T-helper 2 cell (primary cell): ENCODE measurements at regions not wholly inside any gene's neighbourhood (a gene's known extent, or its start where the extent isn't known, plus 50 kb on each side); places are given as distances from the start of the nearest gene placed in this dataset.

Experiments
- DNase-seq, 5 experiments: peaks; one replicate each; pipeline versions ENCODE4 v3.0.0 to v3.0.0-alpha.2; 2012 to 2022

DNA sequence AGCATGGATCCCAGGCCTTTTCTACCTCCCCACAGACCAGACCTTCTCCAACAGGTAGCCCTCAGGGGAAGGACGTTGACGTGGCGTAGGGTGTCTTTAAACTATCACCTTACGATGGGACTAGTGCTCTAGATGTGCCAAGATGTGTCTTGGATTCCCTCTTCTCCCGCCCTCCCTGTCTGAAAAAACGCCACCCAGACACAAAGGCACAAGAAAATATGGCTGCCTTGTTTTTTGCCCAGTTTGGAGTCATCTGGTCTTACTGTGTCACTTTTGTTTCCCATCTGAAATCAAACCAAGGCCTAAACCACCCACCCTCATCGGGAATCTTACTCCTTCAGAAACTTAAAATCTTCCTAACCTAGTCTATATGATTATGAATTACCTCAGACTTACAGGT lies 235.4 kb downstream of the OR13H1 start:
- no peak for DNase-seq

DNA sequence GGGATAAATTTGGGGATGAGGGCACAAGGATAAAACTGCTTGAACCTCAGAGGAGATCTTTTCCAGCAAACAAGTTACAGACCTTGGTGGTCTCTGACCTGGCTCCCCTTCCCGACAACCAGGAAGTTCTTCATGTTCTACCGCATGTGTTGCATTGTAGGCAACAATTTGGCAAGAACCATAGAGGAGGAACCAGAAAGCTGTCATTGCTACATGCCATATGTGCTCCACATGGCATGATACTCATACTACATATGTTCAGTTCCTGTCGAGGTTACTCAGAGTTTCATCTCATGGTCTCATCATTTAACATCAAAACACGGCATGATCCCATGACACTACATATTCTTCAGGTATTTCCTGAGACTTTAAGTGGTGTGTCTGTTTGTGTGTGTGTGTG lies 235.9 kb downstream of the OR13H1 start:
- DNase-seq, result no peak

- DNase-seq, result no peak
Observed at GRCh38 chrX:131782646-131783045, 238.8 kb downstream of the OR13H1 start.

DNA sequence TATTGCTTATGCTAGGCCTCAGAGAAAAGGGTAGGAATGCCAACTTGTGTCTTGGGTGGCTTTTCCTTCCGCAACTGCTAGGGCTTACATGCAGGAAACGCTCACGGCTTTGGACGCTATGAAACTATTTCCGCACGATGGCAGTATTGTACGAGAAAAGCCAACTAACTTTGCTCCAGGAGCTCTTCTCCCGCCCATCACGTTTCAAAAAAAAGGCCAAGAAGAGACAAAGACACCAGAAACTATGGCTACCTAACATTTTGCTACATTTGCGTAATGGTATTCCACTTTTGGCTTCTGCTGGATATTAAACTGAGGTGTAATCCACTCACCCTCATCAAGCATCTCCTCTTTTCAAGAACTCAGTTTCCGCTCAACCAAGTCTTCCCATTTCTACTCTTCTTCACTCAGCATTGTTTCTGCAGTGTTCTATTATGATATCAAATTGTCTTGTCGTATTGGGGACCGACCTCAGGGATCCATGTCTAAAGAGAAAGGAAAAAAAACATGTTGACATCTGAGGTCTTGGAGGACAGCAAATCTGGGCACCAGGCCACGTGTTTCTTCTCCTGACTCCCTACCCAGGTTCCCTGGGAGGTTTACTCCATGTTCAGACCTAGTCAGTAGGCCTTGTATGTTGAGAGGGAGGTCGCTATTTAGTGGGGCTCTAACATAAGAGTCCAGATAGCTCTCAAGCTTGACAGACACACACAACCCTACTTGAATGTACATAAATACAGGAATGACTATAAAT lies 239.4 kb upstream of the STK26 start:
- DNase-seq, result peak in 1 of 5 experiments; percentile 75

DNA sequence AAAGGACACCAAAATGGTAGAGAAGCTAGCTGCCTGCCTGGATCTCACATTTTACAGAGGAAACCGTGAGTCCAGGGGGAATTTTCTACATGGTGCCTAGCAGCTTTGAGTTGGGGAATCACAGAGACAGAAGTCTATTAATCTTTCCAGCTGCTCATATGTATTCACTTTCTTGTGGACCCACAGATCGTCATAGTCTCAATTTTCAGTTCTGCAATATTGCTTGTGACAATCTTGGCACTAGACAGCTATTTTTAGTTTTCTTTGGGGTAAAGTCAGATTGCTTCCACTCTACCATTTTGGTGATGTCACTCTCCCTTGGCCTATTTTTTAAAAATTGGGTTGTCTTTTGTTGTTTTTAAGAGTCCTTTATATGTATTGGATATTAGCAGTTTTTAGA lies 233.4 kb upstream of the STK26 start:
- no peak for DNase-seq

DNA sequence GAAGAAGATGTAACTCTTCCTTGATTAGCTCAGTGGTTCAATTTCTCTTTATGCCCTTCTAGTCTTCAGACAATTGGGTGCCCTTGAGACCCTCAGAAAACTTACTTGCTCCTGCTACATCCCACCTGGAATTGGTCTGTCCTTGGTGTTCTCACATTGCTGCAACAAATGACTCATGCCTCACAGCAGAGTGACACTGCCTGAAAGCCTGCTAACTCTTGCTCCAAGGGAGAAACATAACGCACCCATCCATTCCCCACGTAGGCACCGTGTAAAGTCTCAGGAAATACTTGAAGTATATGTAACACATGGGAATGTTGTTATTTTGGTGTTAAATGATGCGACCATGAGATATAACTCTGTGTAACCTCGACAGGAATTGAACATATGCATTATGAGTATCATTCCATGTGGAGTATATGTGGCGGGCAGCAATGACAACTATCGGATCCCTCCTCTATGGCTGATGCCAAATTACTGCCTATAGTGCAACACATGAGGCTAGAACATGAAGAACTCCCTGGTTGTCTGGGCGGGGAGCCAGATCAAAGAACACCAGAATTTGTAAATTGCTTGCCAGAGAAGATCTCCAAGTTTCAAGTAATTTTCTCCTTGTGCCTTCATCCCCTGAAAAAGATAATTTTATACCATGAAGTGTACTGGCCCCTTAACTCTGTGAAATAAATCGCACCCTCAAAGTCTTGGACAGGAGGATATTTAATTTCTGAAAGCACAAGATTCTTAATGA lies 231.3 kb upstream of the STK26 start:
- no peak for DNase-seq

DNA sequence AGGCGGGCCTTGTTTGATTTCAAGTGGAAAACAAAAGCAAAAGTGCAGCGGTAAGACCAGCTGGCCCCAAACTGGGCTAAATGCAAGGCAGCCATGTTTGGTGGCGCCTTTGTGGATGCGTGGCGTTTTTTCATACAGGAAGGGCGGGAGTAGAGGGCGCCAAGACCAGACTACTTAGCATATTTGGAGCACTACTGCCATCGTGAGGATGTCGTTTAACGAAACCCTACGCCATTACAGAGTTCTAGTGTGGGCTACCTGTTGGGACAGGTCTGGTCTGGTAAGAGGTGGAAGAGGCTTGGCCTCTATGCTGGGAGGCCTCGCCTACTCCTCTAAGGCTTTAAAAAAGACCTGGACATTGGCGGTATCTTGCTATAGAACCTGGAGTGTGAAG lies 230.7 kb upstream of the STK26 start:
- DNase-seq, result peak in 1 of 5 experiments; percentile 87

GRCh38 chrX:131792789-131793462 lies 230.2 kb upstream of the STK26 start:
- peak in 1 of 5 experiments; percentile 84 for DNase-seq

DNA sequence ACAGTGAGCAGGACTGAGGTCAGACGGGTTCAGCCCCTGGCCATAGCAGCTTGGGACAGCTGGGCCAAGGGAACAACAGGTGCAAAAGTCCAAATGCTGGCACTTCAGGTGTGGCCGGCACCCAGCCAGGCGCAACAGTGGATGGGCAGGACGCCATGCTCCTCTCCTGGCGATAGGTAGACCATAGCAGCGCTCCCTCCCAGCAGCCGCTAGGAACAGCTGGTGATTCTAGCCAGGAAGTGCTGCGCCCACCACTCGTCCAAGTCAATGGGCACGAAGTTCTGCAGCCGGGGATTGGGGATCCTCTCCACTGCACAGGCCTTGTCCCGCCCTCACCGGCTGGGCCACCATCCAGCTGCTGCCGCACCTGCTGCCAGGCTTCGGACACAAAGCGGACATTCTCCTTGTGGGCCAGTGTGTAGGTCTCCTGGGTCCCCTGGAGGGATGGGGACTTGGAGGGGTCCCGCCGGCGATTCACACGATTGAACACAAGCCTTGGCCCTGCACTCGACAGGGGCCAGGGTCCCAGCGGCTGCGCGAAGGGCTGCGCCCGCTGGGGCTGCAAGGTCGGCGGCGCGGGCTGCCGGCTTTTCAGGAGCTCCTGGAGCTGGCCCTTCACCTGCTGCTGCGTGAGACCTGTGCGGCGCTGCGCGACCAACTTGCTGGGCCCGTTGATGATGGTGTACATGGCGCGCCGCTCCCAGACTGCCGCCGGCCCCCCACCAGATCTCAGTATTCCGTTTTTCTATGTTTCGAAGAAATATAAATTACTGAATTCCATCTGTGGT lies 227.5 kb upstream of the STK26 start:
- no peak for DNase-seq

GRCh38 chrX:131801066-131801465 lies 222.0 kb upstream of the STK26 start:
- no peak for DNase-seq

DNA sequence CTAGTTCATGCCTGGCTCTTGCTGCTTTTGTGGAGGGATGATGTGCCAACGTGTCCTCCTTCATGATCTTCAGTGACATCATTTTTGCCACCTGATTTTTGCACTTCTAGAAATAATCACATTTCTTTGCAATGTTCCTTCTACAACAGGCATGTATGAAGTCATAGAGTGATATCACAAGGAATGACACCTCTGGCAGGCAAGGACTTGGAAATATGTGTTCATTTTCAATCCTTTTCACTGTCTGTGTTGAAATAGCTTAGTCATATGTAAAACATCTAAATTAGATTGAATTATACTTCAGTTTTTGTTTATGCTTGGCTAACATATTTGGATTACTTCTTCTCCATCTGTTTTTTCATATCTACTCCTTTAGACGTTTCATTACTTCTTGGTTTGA lies 221.2 kb upstream of the STK26 start:
- DNase-seq, result no peak

DNA sequence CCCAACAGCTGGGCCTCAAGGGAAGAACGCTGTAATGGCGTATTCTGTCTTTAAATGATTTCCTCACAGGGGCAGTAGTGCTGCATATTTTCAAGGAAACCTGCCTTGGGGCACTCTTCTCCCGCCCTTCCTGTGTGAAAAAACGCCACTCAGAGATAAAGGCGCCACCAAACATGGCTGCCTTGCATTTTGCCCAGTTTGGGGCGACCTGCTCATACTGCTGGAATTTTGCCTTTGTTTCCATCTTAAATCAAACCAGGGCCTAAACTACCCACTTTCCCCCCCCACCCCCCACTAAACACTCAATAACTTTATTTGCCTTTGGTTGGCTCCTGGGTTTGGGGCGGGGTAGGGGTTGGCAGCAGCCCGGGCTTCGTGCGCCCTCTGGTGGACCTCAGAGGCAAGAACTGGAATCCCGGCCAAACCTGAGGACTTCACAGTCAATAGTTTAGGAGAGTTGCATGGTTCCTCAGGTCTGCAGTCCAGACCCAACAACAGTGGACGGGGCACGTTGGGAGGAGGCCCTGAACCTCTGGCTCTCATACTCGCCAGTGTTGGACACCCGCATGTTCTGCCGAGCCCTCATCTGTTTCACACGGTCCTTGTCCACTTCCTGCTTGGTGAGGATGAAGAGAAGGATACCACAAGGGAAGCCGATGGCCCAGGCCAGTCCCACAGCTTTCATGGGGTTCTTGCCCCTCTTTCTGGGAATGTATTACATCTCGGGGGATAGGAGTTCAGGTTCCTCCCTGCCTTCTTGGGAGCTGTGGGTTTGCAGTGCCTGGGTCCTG lies 220.1 kb upstream of the STK26 start:
- peak in 3 of 5 experiments; percentile 5 to 72 (median 7) for DNase-seq

DNA sequence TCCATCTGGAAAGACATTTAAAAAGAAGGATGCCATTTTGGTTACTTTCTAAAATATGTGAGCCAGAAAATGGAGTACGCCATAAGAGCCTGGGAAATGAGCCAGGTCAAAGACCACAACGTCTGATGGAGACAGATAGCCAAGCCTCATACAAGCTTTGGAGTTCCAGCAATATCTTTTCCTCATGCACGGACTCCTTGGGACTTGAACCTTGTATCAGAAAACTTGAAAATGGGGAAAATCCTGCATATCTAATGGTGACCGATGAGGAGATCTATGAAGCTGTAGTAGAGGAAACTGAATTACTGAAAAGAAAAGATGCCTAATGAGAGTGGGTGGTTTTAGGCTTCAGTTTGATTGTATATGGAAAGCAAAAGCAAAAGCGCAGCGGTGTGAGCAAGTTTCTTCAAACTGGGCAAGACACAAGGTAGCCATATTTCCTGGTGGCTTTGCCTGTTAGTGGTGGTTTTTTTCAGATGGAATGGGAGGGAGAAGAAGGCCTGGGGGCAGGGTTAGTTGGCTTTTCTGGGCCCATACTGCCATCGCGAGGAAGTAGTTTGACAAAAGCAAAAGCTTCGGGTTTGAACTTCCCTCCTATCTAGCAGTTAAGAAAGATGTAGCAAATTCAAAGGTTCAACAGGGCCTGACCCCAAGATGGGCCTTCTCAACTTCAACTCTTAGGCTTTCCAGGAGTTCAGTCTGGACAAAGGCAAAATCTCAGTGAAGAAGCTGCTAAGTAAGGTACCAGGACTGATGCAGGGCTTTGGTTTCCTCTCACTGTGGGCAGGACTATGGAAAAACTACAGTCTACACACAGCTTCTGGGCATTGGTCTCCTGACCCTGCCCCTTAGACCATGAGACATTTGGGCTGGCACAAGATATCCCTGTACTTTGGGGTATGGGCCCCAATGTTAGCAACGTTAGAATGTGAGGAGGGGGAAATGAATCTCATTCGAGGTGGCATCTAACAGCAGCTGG lies 210.0 kb upstream of the STK26 start:
- peak in 4 of 5 experiments; percentile 41 to 90 (median 64) for DNase-seq

DNA sequence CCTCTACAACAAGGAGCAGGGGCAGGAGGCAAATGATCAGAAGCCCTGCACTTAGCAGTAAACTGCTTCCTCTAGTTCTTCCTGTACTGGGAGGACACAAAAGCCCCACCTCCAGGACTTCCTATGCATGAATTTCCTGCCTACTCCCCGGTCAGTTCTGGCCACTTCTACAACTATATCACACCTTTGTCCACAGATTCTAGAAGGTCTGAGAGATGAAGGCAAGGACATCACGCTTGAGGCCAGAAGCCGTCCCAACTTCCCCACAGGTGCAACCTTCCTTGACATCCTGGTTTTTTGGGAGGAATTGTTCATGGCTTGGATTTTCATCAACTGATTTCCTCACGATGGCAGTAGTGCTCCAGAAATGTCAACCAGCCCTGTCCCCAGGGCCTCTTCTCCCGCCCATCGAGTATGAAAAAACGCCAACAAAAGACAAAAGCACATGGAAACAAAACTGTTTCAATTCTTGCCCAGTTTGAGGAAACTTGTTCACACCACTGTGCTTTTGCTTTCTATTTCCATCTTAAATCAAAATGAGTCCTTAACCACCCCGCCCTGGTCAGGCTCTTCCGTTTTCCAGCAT lies 206.5 kb upstream of the STK26 start:
- peak in 4 of 5 experiments; percentile 15 to 83 (median 51) for DNase-seq

DNA sequence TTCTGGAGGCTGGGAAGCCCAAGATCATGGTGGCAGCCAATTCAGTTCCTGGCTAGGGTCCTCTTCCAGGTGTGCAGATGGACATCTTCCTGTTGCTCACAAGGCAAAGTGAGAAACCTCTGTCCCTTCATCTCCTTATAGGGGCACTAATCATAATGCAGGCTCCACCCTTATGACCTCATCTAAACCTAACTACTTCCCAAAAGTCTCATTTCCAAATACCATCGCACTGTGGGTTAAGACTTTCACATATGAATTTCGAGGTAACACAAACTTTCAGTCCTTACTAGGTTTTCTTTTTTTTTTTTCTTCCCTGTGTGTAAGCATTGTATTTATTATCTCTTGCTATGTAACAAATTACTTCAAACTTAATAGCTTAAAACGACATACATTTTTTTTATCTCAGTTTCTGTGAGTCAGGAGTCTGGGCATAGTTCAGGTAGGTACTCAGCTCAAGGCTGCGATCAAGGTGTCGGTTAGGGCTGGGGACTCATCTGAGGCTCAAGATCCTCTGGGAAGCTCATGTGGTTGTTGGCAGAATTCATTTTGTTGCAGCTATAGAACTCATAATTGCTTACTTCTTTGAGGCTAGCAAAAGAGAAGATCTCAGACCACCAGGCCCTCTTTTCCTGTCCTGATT lies 204.7 kb upstream of the STK26 start:
- DNase-seq, result no peak

- peak in 1 of 5 experiments; percentile 80 for DNase-seq
Observed at GRCh38 chrX:131821945-131822622, 201.0 kb upstream of the STK26 start.

DNA sequence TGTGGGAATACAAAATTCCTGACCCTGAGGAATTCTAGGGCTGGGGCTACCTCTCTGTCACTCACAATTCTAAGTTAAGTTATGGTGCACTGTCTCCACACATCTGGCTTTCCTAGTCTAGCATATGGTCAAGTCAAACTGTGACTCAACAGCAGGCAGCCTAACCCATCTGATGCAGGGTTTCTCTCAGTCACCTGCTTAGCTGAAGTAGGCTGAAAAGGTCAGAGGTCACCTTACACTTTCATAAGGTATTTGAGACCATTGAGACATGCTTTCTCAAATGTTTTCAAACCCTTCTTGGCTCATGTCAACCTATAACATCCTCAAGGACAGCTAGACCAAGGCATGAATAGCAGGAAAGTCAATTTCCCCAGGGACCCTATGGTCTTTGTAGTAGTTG lies 196.5 kb upstream of the STK26 start:
- no peak for DNase-seq

DNA sequence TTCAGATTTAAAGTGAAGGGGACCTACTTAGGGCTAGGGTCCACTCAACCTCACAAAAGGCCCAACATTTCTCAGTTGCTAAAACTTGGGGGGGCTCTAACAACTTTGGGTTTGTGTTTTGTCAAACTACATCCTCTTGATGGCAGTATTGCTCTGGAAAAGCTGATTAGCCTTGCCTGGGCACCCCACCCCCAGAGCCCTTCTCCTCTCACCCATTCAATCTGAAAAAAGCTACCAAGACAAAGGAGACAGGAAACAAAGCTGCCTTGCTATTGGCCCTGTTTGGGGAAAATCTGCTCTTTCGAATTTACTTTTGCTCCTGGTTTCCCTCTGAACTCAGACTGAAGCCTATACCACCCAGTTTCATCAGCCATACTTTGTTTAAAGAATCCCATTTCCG lies 195.2 kb upstream of the STK26 start:
- DNase-seq, result peak in 1 of 5 experiments; percentile 64

DNA sequence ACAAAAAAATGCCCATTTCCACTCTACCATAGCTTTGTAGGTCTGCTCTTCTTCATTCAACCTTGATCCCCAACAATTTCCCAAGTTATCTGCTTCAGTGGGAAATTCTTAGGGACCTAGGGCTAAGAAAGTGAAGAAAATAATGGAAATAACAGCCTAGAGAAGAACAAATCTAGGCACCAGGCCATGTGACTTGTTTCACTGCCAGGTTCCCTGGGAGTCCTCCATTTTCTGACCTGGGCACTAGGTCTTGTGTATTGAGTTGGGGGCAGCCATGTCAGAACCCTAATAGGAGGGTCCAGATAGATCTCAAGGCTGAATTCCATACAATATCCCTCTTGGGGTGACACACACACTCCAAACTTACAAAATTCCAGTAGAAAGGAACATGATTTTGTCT lies 194.6 kb upstream of the STK26 start:
- no peak for DNase-seq
